ENCODE measurements at regions not wholly inside any gene's neighbourhood (a gene's known extent, or its start where the extent isn't known, plus 50 kb on each side); places are given as distances from the start of the nearest gene placed in this dataset.

DNA sequence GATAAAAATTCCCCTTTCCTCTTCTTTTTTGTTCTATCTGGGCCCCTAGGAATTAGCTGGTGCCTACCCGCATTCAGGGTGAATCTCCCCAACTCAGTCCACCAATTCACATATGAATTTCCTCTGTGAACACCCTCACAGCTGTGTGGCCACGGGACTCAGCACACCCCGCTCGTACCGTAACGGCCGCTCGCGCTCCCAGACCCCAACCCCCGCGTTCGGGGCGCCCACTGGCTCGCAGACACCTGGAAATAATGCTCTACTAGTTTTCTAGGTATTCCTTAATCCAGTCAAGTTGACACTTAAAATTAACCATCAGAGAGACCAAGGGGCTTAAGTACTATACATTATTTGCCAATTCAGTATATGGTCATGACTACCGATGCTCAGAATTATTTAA lies 1702.1 kb upstream of the PCDH20 start:
- no peak for TF ChIP-seq CTCF (IDR thresholded peaks at IDR 0.05)
- no peak for TF ChIP-seq POLR2A (IDR thresholded peaks at IDR 0.05)
